B cell (primary cell): ENCODE measurements at regions not wholly inside any gene's neighbourhood (a gene's known extent, or its start where the extent isn't known, plus 50 kb on each side); places are given as distances from the start of the nearest gene placed in this dataset.

ENCODE experiments used
- ATAC-seq: fragments of 200-7000 bp; cut with Tn5 transposase; one replicate; pipeline ENCODE4 v1.10.0; 2021; ENCODE audit warnings: low read depth, mild to moderate bottlenecking, moderate number of reproducible peaks, moderate library complexity
- CTCF ChIA-PET: fragments of 350-600 bp; sonication (Branson Sonifier 250); formaldehyde crosslinking; loops from one replicate; lab custom pipeline; 2021; ENCODE audit warnings: antibody characterized with exemption, inconsistent platforms; lab: Charles Lee
- POLR2A ChIA-PET: fragments of 350-600 bp; sonication (Branson Sonifier 250); formaldehyde crosslinking; loops from one replicate; lab custom pipeline; 2021; ENCODE audit warnings: antibody characterized with exemption; lab: Charles Lee
- DNase-seq: peaks from one replicate; pipeline ENCODE4 v3.0.0; 2013
- H2AFZ ChIP-seq: 2 replicates; pipeline ENCODE4 v1.6.1; 2012; ENCODE audit warnings: mild to moderate bottlenecking, low read depth, low read length; ENCODE audit not compliant: insufficient read depth, poor library complexity, severe bottlenecking
- H3K27ac ChIP-seq, 2 donors: 1 replicate in 1 of 2; 2 replicates in 1 of 2; pipeline ENCODE4 v1.5.1; 2012 to 2013; ENCODE audit warnings: low read length in 2 of 2, mild to moderate bottlenecking in 2 of 2, moderate library complexity in 1 of 2
- H3K27me3 ChIP-seq, 4 experiments: fragments of 200-600 bp in 1 of 4; sonication (generic) in 1 of 4; replicated peaks in 1 of 4; 1 replicate in 2 of 4; 2 replicates in 2 of 4; pipeline versions ENCODE4 v1.6.1 to v1.7.0; 2013 to 2016; ENCODE audit warnings: low read length in 3 of 4, mild to moderate bottlenecking in 2 of 4, mixed read lengths in 1 of 4, moderate library complexity in 1 of 4; ENCODE audit not compliant: insufficient read depth in 4 of 4, control insufficient read depth in 3 of 4; ENCODE audit errors: control extremely low read depth in 1 of 4
- H3K36me3 ChIP-seq, 2 experiments: replicated peaks in 1 of 2; 1 replicate in 1 of 2; 2 replicates in 1 of 2; pipeline versions ENCODE4 v1.6.1 to v1.7.1; 2013; ENCODE audit warnings: low read length in 1 of 2; ENCODE audit not compliant: insufficient read depth in 2 of 2, control insufficient read depth in 1 of 2; ENCODE audit errors: control extremely low read depth in 1 of 2, extremely low read depth in 1 of 2
- H3K4me1 ChIP-seq, 2 donors: fragments of 200-600 bp in 1 of 2; sonication (generic) in 1 of 2; 1 replicate in 1 of 2; 2 replicates in 1 of 2; pipeline versions ENCODE4 v1.5.1 to v1.6.1; 2013 to 2017; ENCODE audit warnings: low read length in 2 of 2; ENCODE audit not compliant: control insufficient read depth in 2 of 2, insufficient read depth in 2 of 2
- H3K4me2 ChIP-seq: replicated peaks from 2 replicates; pipeline ENCODE3; 2012; ENCODE audit warnings: mild to moderate bottlenecking, low read depth, low read length; ENCODE audit not compliant: poor library complexity, severe bottlenecking
- H3K4me3 ChIP-seq, 5 experiments: fragments of 200-600 bp in 1 of 5; sonication (generic) in 1 of 5; 1 replicate in 3 of 5; 2 replicates in 2 of 5; pipeline versions ENCODE4 v1.5.1 to v1.7.0; 2011 to 2016; ENCODE audit warnings: low read length in 4 of 5, mild to moderate bottlenecking in 4 of 5, low read depth in 2 of 5, control low read depth in 1 of 5, moderate library complexity in 1 of 5; ENCODE audit not compliant: insufficient read depth in 1 of 5; ENCODE audit errors: control extremely low read depth in 1 of 5, extremely low read depth in 1 of 5
- H3K79me2 ChIP-seq: fragments of 200-600 bp; sonication (generic); one replicate; pipeline ENCODE4 v1.6.0; 2016; ENCODE audit warnings: low read length; ENCODE audit not compliant: control insufficient read depth, insufficient read depth
- H3K9ac ChIP-seq: fragments of 200-600 bp; sonication (generic); 2 replicates; pipeline ENCODE4 v1.6.1; 2017; ENCODE audit warnings: mild to moderate bottlenecking, low read length, moderate library complexity
- H3K9me3 ChIP-seq, 3 donors: one replicate each; pipeline versions ENCODE4 v1.6.1 to v1.7.1; 2013; ENCODE audit warnings: low read length in 2 of 3; ENCODE audit not compliant: control insufficient read depth in 2 of 3, insufficient read depth in 1 of 3; ENCODE audit errors: control extremely low read depth in 1 of 3
- H4K20me1 ChIP-seq: 2 replicates; pipeline ENCODE4 v1.6.0; 2012; ENCODE audit warnings: mild to moderate bottlenecking, low read length; ENCODE audit not compliant: insufficient read depth, control insufficient read depth, poor library complexity, severe bottlenecking
- H3K27ac Mint-ChIP-seq: one replicate; pipeline ENCODE4 v1.8.0; 2021; ENCODE audit warnings: mixed read lengths
- H3K27me3 Mint-ChIP-seq: one replicate; pipeline ENCODE4 v1.8.0; 2021; ENCODE audit warnings: mixed read lengths
- H3K4me1 Mint-ChIP-seq: one replicate; pipeline ENCODE4 v1.8.0; 2021; ENCODE audit warnings: mixed read lengths
- H3K4me3 Mint-ChIP-seq: one replicate; pipeline ENCODE4 v1.8.0; 2021; ENCODE audit warnings: mixed read lengths
- H3K9me3 Mint-ChIP-seq: one replicate; pipeline ENCODE4 v1.8.0; 2022; ENCODE audit warnings: mixed read lengths; ENCODE audit not compliant: insufficient read depth
- EZH2 ChIP-seq: IDR thresholded peaks from 2 replicates; pipeline ENCODE4 v1.6.1; 2012; ENCODE audit warnings: borderline replicate concordance, low read depth, mild to moderate bottlenecking, moderate library complexity, low read length; ENCODE audit not compliant: insufficient read depth, poor library complexity, severe bottlenecking
- WGBS: methylation state at CpG from one replicate; pipeline ENCODE4 v1.1.5; 2013; ENCODE audit warnings: missing lambda C conversion rate; ENCODE audit not compliant: insufficient coverage; 5-methylcytosine and 5-hydroxymethylcytosine counted together
- intact Hi-C: fragments of 100-400 bp; cut with micrococcal nuclease; formaldehyde crosslinking; loops from one replicate; pipeline ENCODE4 v1.10.0; 2022
- TF ChIP-seq, protein P1 (sequence below): fragments of 200-600 bp; IDR thresholded peaks from one replicate; pipeline ENCODE4 v1.8.0; 2022; ENCODE audit warnings: antibody characterized with exemption, mild to moderate bottlenecking

DNA sequence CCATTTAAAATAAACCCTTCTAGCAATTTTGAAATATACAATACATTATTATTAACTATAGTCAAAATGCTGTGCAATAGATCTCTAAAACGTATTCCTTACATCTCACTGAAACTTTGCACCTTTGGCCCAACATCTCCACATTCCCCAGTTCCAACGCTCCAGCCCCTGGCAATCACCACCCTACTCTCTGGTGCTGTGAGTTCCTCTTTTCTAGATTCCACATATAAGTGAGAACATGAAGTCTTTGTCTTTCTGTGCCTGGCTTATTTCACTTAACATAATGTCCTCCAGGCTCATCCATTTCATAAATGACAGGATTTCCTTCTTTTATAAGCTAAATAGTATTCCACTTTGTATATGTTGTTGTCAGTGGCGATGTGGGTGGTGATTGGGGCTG, 194.7 kb upstream of the RTL1 start:
- Histone ChIP-seq H3K9me3 (peaks cover 3 to 19% (median 3%) of the 10 kb centered on the region in 3 donors), H3K9ac (no peak overlapping the region), H2AFZ (no peak overlapping the region), H3K4me1 (no peaks in the 10 kb centered on the region), H4K20me1 (no peaks in the 10 kb centered on the region), H3K79me2 (no peaks in the 10 kb centered on the region), H3K27me3 (no peaks in the 10 kb centered on the region), H3K27ac (no peak overlapping the region), H3K4me2 (no peak overlapping the region), H3K36me3 (no peaks in the 10 kb centered on the region), H3K4me3 (no peak overlapping the region)
- CTCF ChIA-PET, result no interaction called here
- intact Hi-C loops, result no loop called here
- Mint-ChIP-seq H3K27me3 (peaks cover 5% of the 10 kb centered on the region), H3K4me3 (no peak overlapping the region), H3K9me3 (peaks cover 2% of the 10 kb centered on the region), H3K27ac (no peak overlapping the region), H3K4me1 (no peaks in the 10 kb centered on the region)
- 55% methylated on average over 1 of the region's 3 CpGs for WGBS
- POLR2A ChIA-PET, result no interaction called here
- ATAC-seq, result no peak
- TF ChIP-seq, protein P1, sequence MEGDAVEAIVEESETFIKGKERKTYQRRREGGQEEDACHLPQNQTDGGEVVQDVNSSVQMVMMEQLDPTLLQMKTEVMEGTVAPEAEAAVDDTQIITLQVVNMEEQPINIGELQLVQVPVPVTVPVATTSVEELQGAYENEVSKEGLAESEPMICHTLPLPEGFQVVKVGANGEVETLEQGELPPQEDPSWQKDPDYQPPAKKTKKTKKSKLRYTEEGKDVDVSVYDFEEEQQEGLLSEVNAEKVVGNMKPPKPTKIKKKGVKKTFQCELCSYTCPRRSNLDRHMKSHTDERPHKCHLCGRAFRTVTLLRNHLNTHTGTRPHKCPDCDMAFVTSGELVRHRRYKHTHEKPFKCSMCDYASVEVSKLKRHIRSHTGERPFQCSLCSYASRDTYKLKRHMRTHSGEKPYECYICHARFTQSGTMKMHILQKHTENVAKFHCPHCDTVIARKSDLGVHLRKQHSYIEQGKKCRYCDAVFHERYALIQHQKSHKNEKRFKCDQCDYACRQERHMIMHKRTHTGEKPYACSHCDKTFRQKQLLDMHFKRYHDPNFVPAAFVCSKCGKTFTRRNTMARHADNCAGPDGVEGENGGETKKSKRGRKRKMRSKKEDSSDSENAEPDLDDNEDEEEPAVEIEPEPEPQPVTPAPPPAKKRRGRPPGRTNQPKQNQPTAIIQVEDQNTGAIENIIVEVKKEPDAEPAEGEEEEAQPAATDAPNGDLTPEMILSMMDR, result no peak
- no peak for TF ChIP-seq EZH2
- DNase-seq, result no peak

DNA sequence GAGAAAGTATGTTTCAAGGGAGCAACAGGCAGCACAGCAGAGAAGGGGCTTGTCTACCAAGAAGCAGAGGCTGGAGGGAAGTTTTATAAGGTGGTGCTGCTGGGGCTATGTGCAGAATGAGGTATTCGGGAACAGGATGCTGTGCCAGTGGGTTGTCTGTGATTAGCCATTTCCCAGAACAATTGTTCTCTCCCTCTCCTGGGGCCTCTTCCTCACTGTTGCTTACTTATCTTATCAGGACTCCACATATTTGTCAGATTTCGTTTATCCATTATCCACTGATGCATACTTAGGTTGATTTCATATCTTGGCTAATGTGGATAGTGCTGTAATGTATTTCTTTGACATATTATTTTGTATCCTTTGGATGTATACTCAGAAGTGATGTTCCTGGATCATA, 195.1 kb upstream of the RTL1 start:
- WGBS, result no CpG with 5 or more reads among the region's 2 CpGs
- DNase-seq, result no peak

More for the DNA sequence above, 195.1 kb upstream of the RTL1 start:
- Histone ChIP-seq H3K4me3 (no peak overlapping the region), H3K79me2 (no peaks in the 10 kb centered on the region), H3K9ac (no peak overlapping the region), H3K36me3 (no peaks in the 10 kb centered on the region), H3K27me3 (no peaks in the 10 kb centered on the region), H4K20me1 (no peaks in the 10 kb centered on the region), H3K9me3 (peaks cover 3 to 23% (median 3%) of the 10 kb centered on the region in 3 donors), H3K4me1 (no peaks in the 10 kb centered on the region), H3K27ac (no peak overlapping the region), H3K4me2 (no peak overlapping the region), H2AFZ (no peak overlapping the region)
- ATAC-seq, result no peak
- ChIA-PET POLR2A (no interaction called here), CTCF (no interaction called here)
- no peak overlapping the region for H3K4me3 Mint-ChIP-seq
- intact Hi-C loops, result no loop called here
- H3K27ac Mint-ChIP-seq, result no peak overlapping the region
- TF ChIP-seq, protein P1, result no peak
- TF ChIP-seq EZH2, result no peak
- H3K4me1 Mint-ChIP-seq, result no peaks in the 10 kb centered on the region
- H3K9me3 Mint-ChIP-seq, result peaks cover 2% of the 10 kb centered on the region
- peaks cover 5% of the 10 kb centered on the region for H3K27me3 Mint-ChIP-seq
